ENCODE measurements at regions not wholly inside any gene's neighbourhood (a gene's known extent, or its start where the extent isn't known, plus 50 kb on each side); places are given as distances from the start of the nearest gene placed in this dataset.
"Not testable (repeated sequence)": the region's sequence is repeated elsewhere in the genome, so short reads cannot be mapped to it uniquely, and the experiment has no call there.

- FAIRE-seq: no peak
These were observed 223.0 kb downstream of the TANC2 start for GRCh38 chr17:63189082-63189481.

GRCh38 chr17:63189930-63190329, 223.9 kb downstream of the TANC2 start:
- no peak for FAIRE-seq

GRCh38 chr17:63190821-63191370, 224.9 kb downstream of the TANC2 start:
- no peak for FAIRE-seq

GRCh38 chr17:63191610-63192009, 225.6 kb downstream of the TANC2 start:
- FAIRE-seq: no peak

GRCh38 chr17:63193827-63194226, 227.8 kb downstream of the TANC2 start:
- no peak for FAIRE-seq

- FAIRE-seq: no peak
These were observed 230.8 kb downstream of the TANC2 start for GRCh38 chr17:63196772-63197335.

- FAIRE-seq: no peak
These were observed 237.6 kb downstream of the TANC2 start for GRCh38 chr17:63203652-63204051.

GRCh38 chr17:63221939-63222338, 224.2 kb downstream of the CYB561 start:
- no peak for FAIRE-seq

GRCh38 chr17:63222655-63223054, 223.5 kb downstream of the CYB561 start:
- FAIRE-seq: no peak

GRCh38 chr17:63223212-63223911, 222.7 kb downstream of the CYB561 start:
- no peak for FAIRE-seq

GRCh38 chr17:63224644-63225043, 221.5 kb downstream of the CYB561 start:
- no peak for FAIRE-seq

- FAIRE-seq: not testable (repeated sequence)
These were observed 219.4 kb downstream of the CYB561 start for GRCh38 chr17:63226720-63227119.

- not testable (repeated sequence) for FAIRE-seq
These were observed 215.0 kb downstream of the CYB561 start for GRCh38 chr17:63231015-63231620.

- FAIRE-seq: no peak
These were observed 213.4 kb downstream of the CYB561 start for GRCh38 chr17:63232565-63233310.

GRCh38 chr17:63240106-63240505, 206.0 kb downstream of the CYB561 start:
- FAIRE-seq: no peak

GRCh38 chr17:63246344-63246743, 199.8 kb downstream of the CYB561 start:
- no peak for FAIRE-seq

- no peak for FAIRE-seq
These were observed 198.4 kb downstream of the CYB561 start for GRCh38 chr17:63247706-63248105.

GRCh38 chr17:63249256-63250004, 196.7 kb downstream of the CYB561 start:
- no peak for FAIRE-seq

GRCh38 chr17:63250830-63251229, 195.3 kb downstream of the CYB561 start:
- no peak for FAIRE-seq

- no peak for FAIRE-seq
These were observed 187.3 kb downstream of the CYB561 start for GRCh38 chr17:63258785-63259184.

- FAIRE-seq: no peak
These were observed 183.2 kb downstream of the CYB561 start for GRCh38 chr17:63262751-63263476.

- FAIRE-seq: no peak
These were observed 180.6 kb downstream of the CYB561 start for GRCh38 chr17:63265526-63265925.
